GM21526 (cell line): ENCODE measurements at regions not wholly inside any gene's neighbourhood (a gene's known extent, or its start where the extent isn't known, plus 50 kb on each side); places are given as distances from the start of the nearest gene placed in this dataset.
"Not testable (repeated sequence)": the region's sequence is repeated elsewhere in the genome, so short reads cannot be mapped to it uniquely, and the experiment has no call there.

Source experiments
- ATAC-seq: cut with Tn5 transposase; IDR thresholded peaks from one replicate; pipeline ENCODE4 v1.9.1; 2021; ENCODE audit warnings: moderate library complexity; ENCODE audit not compliant: unreplicated experiment, low FRiP score

GRCh38 chr4:23973308-23973855 is 83.5 kb upstream of the PPARGC1A start:
- ATAC-seq, result no peak

GRCh38 chr4:23972805-23973204 is 83.0 kb upstream of the PPARGC1A start:
- ATAC-seq, result no peak

- ATAC-seq, result no peak
Observed at GRCh38 chr4:23972187-23972586, 82.3 kb upstream of the PPARGC1A start.

- no peak for ATAC-seq
Observed at GRCh38 chr4:23970201-23970850, 80.5 kb upstream of the PPARGC1A start.

- no peak for ATAC-seq
Observed at GRCh38 chr4:23969635-23970145, 79.8 kb upstream of the PPARGC1A start.

- no peak for ATAC-seq
Observed at GRCh38 chr4:23967281-23967680, 77.4 kb upstream of the PPARGC1A start.

GRCh38 chr4:23966725-23967124 is 76.9 kb upstream of the PPARGC1A start:
- no peak for ATAC-seq

- ATAC-seq, result no peak
Observed at GRCh38 chr4:23962462-23962861, 72.6 kb upstream of the PPARGC1A start.

- ATAC-seq, result not testable (repeated sequence)
Observed at GRCh38 chr4:23961395-23961794, 71.5 kb upstream of the PPARGC1A start.

GRCh38 chr4:23959396-23960148 is 69.7 kb upstream of the PPARGC1A start:
- no peak for ATAC-seq

GRCh38 chr4:23958749-23959148 is 68.9 kb upstream of the PPARGC1A start:
- ATAC-seq, result no peak

- no peak for ATAC-seq
Observed at GRCh38 chr4:23957465-23957864, 67.6 kb upstream of the PPARGC1A start.

- no peak for ATAC-seq
Observed at GRCh38 chr4:23956601-23957364, 66.9 kb upstream of the PPARGC1A start.

GRCh38 chr4:23952258-23952657 is 62.4 kb upstream of the PPARGC1A start:
- no peak for ATAC-seq

- no peak for ATAC-seq
Observed at GRCh38 chr4:23947826-23948225, 58.0 kb upstream of the PPARGC1A start.

- no peak for ATAC-seq
Observed at GRCh38 chr4:23946299-23946698, 56.5 kb upstream of the PPARGC1A start.

- ATAC-seq, result no peak
Observed at GRCh38 chr4:23945451-23946017, 55.7 kb upstream of the PPARGC1A start.

- not testable (repeated sequence) for ATAC-seq
Observed at GRCh38 chr4:23944556-23944955, 54.7 kb upstream of the PPARGC1A start.

- ATAC-seq, result no peak
Observed at GRCh38 chr4:23943478-23943877, 53.6 kb upstream of the PPARGC1A start.

- ATAC-seq, result no peak
Observed at GRCh38 chr4:23942471-23942870, 52.6 kb upstream of the PPARGC1A start.
